ENCODE measurements at regions not wholly inside any gene's neighbourhood (a gene's known extent, or its start where the extent isn't known, plus 50 kb on each side); places are given as distances from the start of the nearest gene placed in this dataset.

GRCh38 chr14:58871573-58871972 lies 233.8 kb downstream of the DACT1 start:
- Histone ChIP-seq H3K4me3 (ENCODE audit: low read length) (no peak overlapping the region), H3F3A (ENCODE audit: control insufficient read depth, insufficient read depth) (no peaks in the 10 kb centered on the region), H3K9me3 (ENCODE audit: control insufficient read depth, insufficient read depth, low read length) (no peaks in the 10 kb centered on the region), H4K20me1 (ENCODE audit: control insufficient read depth, insufficient read depth, low read depth, low read length) (no peaks in the 10 kb centered on the region), H3K36me3 (ENCODE audit: control insufficient read depth, low read length) (no peaks in the 10 kb centered on the region), H3K79me2 (ENCODE audit: control insufficient read depth, low read length) (no peaks in the 10 kb centered on the region), H3K27ac (ENCODE audit: low read depth, low read length) (no peak overlapping the region), H3K4me2 (ENCODE audit: low read length) (no peak overlapping the region), H3K9me2 (replicated peaks; ENCODE audit: control insufficient read depth, low read length) (no peaks in the 10 kb centered on the region), H3K4me1 (ENCODE audit: control insufficient read depth, low read length) (no peaks in the 10 kb centered on the region), H3K27me3 (ENCODE audit: control insufficient read depth, low read length) (no peaks in the 10 kb centered on the region)
- TF ChIP-seq EZH2phosphoT487 (IDR thresholded peaks at IDR 0.05; ENCODE audit: borderline replicate concordance, low read length): no peak
- no peak for TF ChIP-seq CTCF (IDR thresholded peaks at IDR 0.05; ENCODE audit: low read depth, low read length, poor library complexity, severe bottlenecking)

GRCh38 chr14:58872061-58872460 lies 234.3 kb downstream of the DACT1 start:
- Histone ChIP-seq H4K20me1 (ENCODE audit: control insufficient read depth, insufficient read depth, low read depth, low read length) (no peaks in the 10 kb centered on the region), H3K4me2 (ENCODE audit: low read length) (no peak overlapping the region), H3K79me2 (ENCODE audit: control insufficient read depth, low read length) (no peaks in the 10 kb centered on the region), H3K9me3 (ENCODE audit: control insufficient read depth, insufficient read depth, low read length) (no peaks in the 10 kb centered on the region), H3K4me1 (ENCODE audit: control insufficient read depth, low read length) (no peaks in the 10 kb centered on the region), H3F3A (ENCODE audit: control insufficient read depth, insufficient read depth) (no peaks in the 10 kb centered on the region), H3K9me2 (replicated peaks; ENCODE audit: control insufficient read depth, low read length) (no peaks in the 10 kb centered on the region), H3K27me3 (ENCODE audit: control insufficient read depth, low read length) (no peaks in the 10 kb centered on the region), H3K27ac (ENCODE audit: low read depth, low read length) (no peak overlapping the region), H3K36me3 (ENCODE audit: control insufficient read depth, low read length) (no peaks in the 10 kb centered on the region), H3K4me3 (ENCODE audit: low read length) (no peak overlapping the region)
- TF ChIP-seq CTCF (IDR thresholded peaks at IDR 0.05; ENCODE audit: low read depth, low read length, poor library complexity, severe bottlenecking): no peak
- no peak for TF ChIP-seq EZH2phosphoT487 (IDR thresholded peaks at IDR 0.05; ENCODE audit: borderline replicate concordance, low read length)

- Histone ChIP-seq H3K9me2 (replicated peaks; ENCODE audit: control insufficient read depth, low read length) (no peaks in the 10 kb centered on the region), H3K79me2 (ENCODE audit: control insufficient read depth, low read length) (no peaks in the 10 kb centered on the region), H4K20me1 (ENCODE audit: control insufficient read depth, insufficient read depth, low read depth, low read length) (no peaks in the 10 kb centered on the region), H3K9me3 (ENCODE audit: control insufficient read depth, insufficient read depth, low read length) (no peaks in the 10 kb centered on the region), H3K4me2 (ENCODE audit: low read length) (no peak overlapping the region), H3K36me3 (ENCODE audit: control insufficient read depth, low read length) (no peaks in the 10 kb centered on the region), H3F3A (ENCODE audit: control insufficient read depth, insufficient read depth) (no peaks in the 10 kb centered on the region), H3K4me3 (ENCODE audit: low read length) (no peak overlapping the region), H3K27ac (ENCODE audit: low read depth, low read length) (no peak overlapping the region), H3K4me1 (ENCODE audit: control insufficient read depth, low read length) (no peaks in the 10 kb centered on the region), H3K27me3 (ENCODE audit: control insufficient read depth, low read length) (no peaks in the 10 kb centered on the region)
- TF ChIP-seq EZH2phosphoT487 (IDR thresholded peaks at IDR 0.05; ENCODE audit: borderline replicate concordance, low read length): no peak
- no peak for TF ChIP-seq CTCF (IDR thresholded peaks at IDR 0.05; ENCODE audit: low read depth, low read length, poor library complexity, severe bottlenecking)
Observed at GRCh38 chr14:58873228-58873953, 235.6 kb downstream of the DACT1 start.

All from DOHH2 (cell line).